Femur (tissue), 1 donor: ENCODE measurements at regions not wholly inside any gene's neighbourhood (a gene's known extent, or its start where the extent isn't known, plus 50 kb on each side); places are given as distances from the start of the nearest gene placed in this dataset.
"Not testable (repeated sequence)": the region's sequence is repeated elsewhere in the genome, so short reads cannot be mapped to it uniquely, and the experiment has no call there.

Experiments used
- DNase-seq: peaks from one replicate; pipeline ENCODE4 v3.0.0-alpha.2; 2017

- not testable (repeated sequence) for DNase-seq
These were observed 214.1 kb downstream of the SOX2 start for GRCh38 chr3:181925841-181926240.

- DNase-seq: no peak
These were observed 217.8 kb downstream of the SOX2 start for GRCh38 chr3:181929501-181929900.

- DNase-seq: no peak
These were observed 218.4 kb downstream of the SOX2 start for GRCh38 chr3:181930105-181930504.

GRCh38 chr3:181932039-181932438 lies 220.3 kb downstream of the SOX2 start:
- DNase-seq: no peak

- no peak for DNase-seq
These were observed 221.4 kb downstream of the SOX2 start for GRCh38 chr3:181933052-181933618.

GRCh38 chr3:181935915-181936314 lies 224.2 kb downstream of the SOX2 start:
- DNase-seq: no peak

GRCh38 chr3:181936774-181937173 lies 225.0 kb downstream of the SOX2 start:
- DNase-seq: no peak

GRCh38 chr3:181938580-181938979 lies 226.9 kb downstream of the SOX2 start:
- DNase-seq: not testable (repeated sequence)

GRCh38 chr3:181940703-181941102 lies 229.0 kb downstream of the SOX2 start:
- DNase-seq: no peak

GRCh38 chr3:181941250-181941649 lies 229.5 kb downstream of the SOX2 start:
- DNase-seq: no peak

- DNase-seq: no peak
These were observed 231.6 kb downstream of the SOX2 start for GRCh38 chr3:181943285-181943684.

GRCh38 chr3:181947606-181948005 lies 235.9 kb downstream of the SOX2 start:
- DNase-seq: no peak

GRCh38 chr3:181948286-181948685 lies 236.6 kb downstream of the SOX2 start:
- no peak for DNase-seq

- no peak for DNase-seq
These were observed 240.5 kb downstream of the SOX2 start for GRCh38 chr3:181952221-181952620.

GRCh38 chr3:181952929-181953328 lies 241.2 kb downstream of the SOX2 start:
- DNase-seq: no peak

GRCh38 chr3:181955566-181955965 lies 243.8 kb downstream of the SOX2 start:
- DNase-seq: no peak

- DNase-seq: no peak
These were observed 244.4 kb downstream of the SOX2 start for GRCh38 chr3:181956122-181956521.

- no peak for DNase-seq
These were observed 254.7 kb downstream of the SOX2 start for GRCh38 chr3:181966393-181966792.

- no peak for DNase-seq
These were observed 258.2 kb downstream of the SOX2 start for GRCh38 chr3:181969925-181970324.

GRCh38 chr3:181971424-181971823 lies 259.7 kb downstream of the SOX2 start:
- DNase-seq: no peak

GRCh38 chr3:181974198-181974597 lies 262.5 kb downstream of the SOX2 start:
- no peak for DNase-seq

GRCh38 chr3:181976526-181976925 lies 264.8 kb downstream of the SOX2 start:
- DNase-seq: no peak

- no peak for DNase-seq
These were observed 273.7 kb downstream of the SOX2 start for GRCh38 chr3:181985386-181985785.

GRCh38 chr3:181987736-181988135 lies 276.0 kb downstream of the SOX2 start:
- DNase-seq: no peak

GRCh38 chr3:181998828-181999227 lies 287.1 kb downstream of the SOX2 start:
- DNase-seq: no peak

- no peak for DNase-seq
These were observed 287.6 kb downstream of the SOX2 start for GRCh38 chr3:181999314-181999713.
